NOMO-1 (cell line): ENCODE measurements at regions not wholly inside any gene's neighbourhood (a gene's known extent, or its start where the extent isn't known, plus 50 kb on each side); places are given as distances from the start of the nearest gene placed in this dataset.
A peak's percentile ranks its signal among the peaks of the same experiment; 100 is the strongest.
"Not testable (repeated sequence)": the region's sequence is repeated elsewhere in the genome, so short reads cannot be mapped to it uniquely, and the experiment has no call there.

Source experiments
- DNase-seq, 2 experiments: peaks; one replicate each; lab custom pipeline; 2025; ENCODE audit not compliant: unreplicated experiment in 2 of 2; lab: John Stamatoyannopoulos, UW

GRCh38 chr5:1598950-1599737 is 75.4 kb upstream of the LPCAT1 start:
- DNase-seq, result peak in 1 of 2 experiments; percentile 16

- not testable (repeated sequence) for DNase-seq
Observed at GRCh38 chr5:1597093-1597473, 73.3 kb upstream of the LPCAT1 start.

- not testable (repeated sequence) for DNase-seq
Observed at GRCh38 chr5:1596462-1597092, 72.8 kb upstream of the LPCAT1 start.

GRCh38 chr5:1594357-1595106 is 70.8 kb upstream of the LPCAT1 start:
- DNase-seq, result no peak

GRCh38 chr5:1593903-1594356 is 70.2 kb upstream of the LPCAT1 start:
- DNase-seq, result no peak

- not testable (repeated sequence) for DNase-seq
Observed at GRCh38 chr5:1588071-1588694, 64.4 kb upstream of the LPCAT1 start.

- not testable (repeated sequence) for DNase-seq
Observed at GRCh38 chr5:1583081-1583875, 59.5 kb upstream of the LPCAT1 start.

GRCh38 chr5:1579389-1579788 is 55.6 kb upstream of the LPCAT1 start:
- DNase-seq, result not testable (repeated sequence)

- not testable (repeated sequence) for DNase-seq
Observed at GRCh38 chr5:1576851-1577250, 53.1 kb upstream of the LPCAT1 start.

GRCh38 chr5:1575991-1576714 is 52.4 kb upstream of the LPCAT1 start:
- DNase-seq, result not testable (repeated sequence)

- DNase-seq, result not testable (repeated sequence)
Observed at GRCh38 chr5:1575491-1575890, 51.7 kb upstream of the LPCAT1 start.

GRCh38 chr5:1574023-1574318 is 50.2 kb upstream of the LPCAT1 start:
- not testable (repeated sequence) for DNase-seq

- not testable (repeated sequence) for DNase-seq
Observed at GRCh38 chr5:1573217-1574022, 49.7 kb upstream of the LPCAT1 start.
